Astrocyte of the spinal cord (primary cell): ENCODE measurements at regions not wholly inside any gene's neighbourhood (a gene's known extent, or its start where the extent isn't known, plus 50 kb on each side); places are given as distances from the start of the nearest gene placed in this dataset.

ENCODE experiments used
- DNase-seq: peaks from one replicate; pipeline ENCODE4 v3.0.0; 2011; ENCODE audit warnings: low read depth, low spot score
- H3K4me3 ChIP-seq: 2 replicates; pipeline ENCODE4 v1.5.1; 2011; ENCODE audit warnings: low read depth, mild to moderate bottlenecking, low read length, moderate library complexity
- in situ Hi-C: cut with HindIII; loops from 2 replicates; pipeline ENCODE4 v1.10.0; 2017; ENCODE audit warnings: low sequenced_read_pairs
- TF ChIP-seq, protein P1 (sequence below): IDR thresholded peaks from 2 replicates; pipeline ENCODE4 v1.5.1; 2012; ENCODE audit warnings: low read depth, mild to moderate bottlenecking, low read length, inconsistent platforms

DNA sequence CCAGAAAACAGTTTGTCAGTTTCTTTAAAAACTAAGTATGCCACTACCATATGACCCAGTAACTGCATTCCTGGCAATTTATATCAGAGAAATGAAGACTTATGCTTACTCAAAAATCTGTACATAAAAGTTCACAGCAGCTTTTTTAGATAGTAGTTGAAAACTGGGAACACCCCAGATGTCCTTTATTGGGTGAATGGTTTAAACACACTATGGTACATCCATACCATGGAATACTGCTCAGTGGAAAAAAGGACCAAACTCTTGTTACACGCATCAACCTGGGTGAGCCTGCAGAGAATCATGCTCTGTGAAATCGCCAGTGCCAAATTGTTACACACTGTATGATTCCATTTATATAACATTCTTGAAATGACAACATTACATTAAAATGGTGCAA, 127.6 kb upstream of the RET start:
- in situ Hi-C loops: no loop called here
- no peak for DNase-seq
- H3K4me3 ChIP-seq: no peak overlapping the region
- TF ChIP-seq, protein P1, sequence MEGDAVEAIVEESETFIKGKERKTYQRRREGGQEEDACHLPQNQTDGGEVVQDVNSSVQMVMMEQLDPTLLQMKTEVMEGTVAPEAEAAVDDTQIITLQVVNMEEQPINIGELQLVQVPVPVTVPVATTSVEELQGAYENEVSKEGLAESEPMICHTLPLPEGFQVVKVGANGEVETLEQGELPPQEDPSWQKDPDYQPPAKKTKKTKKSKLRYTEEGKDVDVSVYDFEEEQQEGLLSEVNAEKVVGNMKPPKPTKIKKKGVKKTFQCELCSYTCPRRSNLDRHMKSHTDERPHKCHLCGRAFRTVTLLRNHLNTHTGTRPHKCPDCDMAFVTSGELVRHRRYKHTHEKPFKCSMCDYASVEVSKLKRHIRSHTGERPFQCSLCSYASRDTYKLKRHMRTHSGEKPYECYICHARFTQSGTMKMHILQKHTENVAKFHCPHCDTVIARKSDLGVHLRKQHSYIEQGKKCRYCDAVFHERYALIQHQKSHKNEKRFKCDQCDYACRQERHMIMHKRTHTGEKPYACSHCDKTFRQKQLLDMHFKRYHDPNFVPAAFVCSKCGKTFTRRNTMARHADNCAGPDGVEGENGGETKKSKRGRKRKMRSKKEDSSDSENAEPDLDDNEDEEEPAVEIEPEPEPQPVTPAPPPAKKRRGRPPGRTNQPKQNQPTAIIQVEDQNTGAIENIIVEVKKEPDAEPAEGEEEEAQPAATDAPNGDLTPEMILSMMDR: no peak

GRCh38 chr10:42950606-42951485, 126.0 kb upstream of the RET start:
- DNase-seq: no peak
- no peak overlapping the region for H3K4me3 ChIP-seq
- in situ Hi-C loops: no loop called here
- TF ChIP-seq, protein P1: no peak

GRCh38 chr10:42951486-42952251, 125.2 kb upstream of the RET start:
- DNase-seq: no peak
- no peak overlapping the region for H3K4me3 ChIP-seq
- in situ Hi-C loops: no loop called here
- TF ChIP-seq, protein P1: no peak

GRCh38 chr10:42952349-42952748, 124.5 kb upstream of the RET start:
- H3K4me3 ChIP-seq: no peak overlapping the region
- no peak for DNase-seq
- TF ChIP-seq, protein P1: no peak
- in situ Hi-C loops: no loop called here

GRCh38 chr10:42952931-42953683, 123.8 kb upstream of the RET start:
- no peak overlapping the region for H3K4me3 ChIP-seq
- DNase-seq: no peak
- TF ChIP-seq, protein P1: no peak
- in situ Hi-C loops: no loop called here
